MM.1S (cell line): ENCODE measurements at regions not wholly inside any gene's neighbourhood (a gene's known extent, or its start where the extent isn't known, plus 50 kb on each side); places are given as distances from the start of the nearest gene placed in this dataset.

Source experiments
- CTCF ChIP-seq: fragments of 300-600 bp; sonication (generic); IDR thresholded peaks from 2 replicates; pipeline ENCODE4 v1.5.1; 2016; ENCODE audit warnings: antibody characterized with exemption, low read length, mixed read lengths
- EZH2 ChIP-seq: fragments of 300-600 bp; sonication (generic); optimal IDR thresholded peaks from 2 replicates; pipeline ENCODE3; 2017; ENCODE audit warnings: low read depth, mild to moderate bottlenecking, antibody characterized with exemption, low read length, mixed read lengths

GRCh38 chr6:117089604-117090003 is 175.8 kb upstream of the VGLL2 start:
- TF ChIP-seq EZH2 (no peak), CTCF (no peak)
